ACHN (cell line): ENCODE measurements at regions not wholly inside any gene's neighbourhood (a gene's known extent, or its start where the extent isn't known, plus 50 kb on each side); places are given as distances from the start of the nearest gene placed in this dataset.

Experiments
- DNase-seq: peaks from one replicate; pipeline ENCODE4 v3.0.0-alpha.2; 2015
- in situ Hi-C: cut with HindIII; loops from 2 replicates; pipeline ENCODE4 v1.10.0; 2017; ENCODE audit warnings: low sequenced_read_pairs, low pct_ligation_motif_present, low pct_unique_long_range_greater_than_20kb

DNA sequence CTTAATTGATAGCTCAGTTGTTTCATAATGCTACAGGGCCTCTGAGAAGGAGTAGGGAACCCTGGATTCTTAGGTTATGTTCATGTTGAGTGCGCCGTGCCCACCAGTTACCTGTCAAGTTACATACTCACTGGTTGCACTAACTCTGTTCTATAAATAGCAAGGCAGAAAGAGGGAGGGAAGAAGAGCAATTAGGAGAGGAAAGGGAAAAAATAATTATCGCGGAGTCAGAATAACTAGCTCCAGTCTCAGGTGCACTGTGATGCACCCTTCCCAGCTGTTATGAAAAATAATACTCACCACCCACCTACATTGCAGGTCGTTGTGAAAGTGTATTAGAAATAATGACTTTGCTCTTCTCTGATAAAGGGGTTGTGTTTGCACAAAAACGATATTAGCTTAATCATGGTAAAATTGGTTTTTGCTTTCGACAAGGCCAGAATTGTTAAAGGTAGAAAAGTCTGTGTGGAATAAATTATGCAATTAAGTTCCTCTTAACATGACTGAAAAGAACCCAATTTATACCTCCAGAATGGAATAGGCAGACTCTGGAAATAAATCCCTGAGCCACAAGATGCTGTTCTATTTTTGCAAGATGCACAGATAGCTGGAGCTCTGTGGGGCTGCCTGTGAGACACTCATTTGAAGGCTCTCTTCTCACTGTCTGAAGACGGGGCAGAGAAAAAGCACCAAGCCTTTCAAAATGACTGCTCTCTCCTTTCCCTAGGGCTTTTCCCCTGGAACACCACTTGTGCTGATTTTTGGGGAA lies 137.6 kb upstream of the PITRM1 start:
- in situ Hi-C loops, result no loop called here

GRCh38 chr10:3306050-3306449 lies 133.5 kb upstream of the PITRM1 start:
- in situ Hi-C loops, result no loop called here

More for the DNA sequence above, 137.6 kb upstream of the PITRM1 start:
- no peak for DNase-seq

DNA sequence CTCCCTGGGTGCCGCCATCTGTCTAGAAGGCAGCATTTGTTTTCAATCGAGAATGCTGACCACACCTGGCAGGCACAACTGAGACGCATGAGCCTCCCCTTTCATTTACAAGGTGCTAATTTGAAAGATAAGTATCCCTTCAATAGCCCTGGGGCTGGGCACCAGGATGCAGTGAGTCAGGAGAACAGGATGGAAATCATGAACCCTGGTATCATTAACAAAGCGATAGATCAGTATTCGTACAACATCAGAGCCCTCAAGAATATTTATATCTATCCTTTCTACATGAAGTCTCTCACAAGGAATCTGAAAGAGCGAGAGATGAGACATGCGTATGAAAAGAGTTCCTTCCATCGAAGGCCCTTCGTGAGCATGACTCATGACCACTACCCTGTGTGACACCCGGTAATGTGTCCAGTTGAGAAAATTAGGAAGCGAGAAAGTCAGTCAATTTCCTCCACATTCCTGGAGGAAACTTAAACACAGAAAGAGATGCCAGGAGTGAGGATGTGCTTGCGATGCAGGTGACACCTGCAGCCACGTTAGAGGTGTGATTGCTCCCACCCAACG lies 123.1 kb upstream of the PITRM1 start:
- no peak for DNase-seq
- in situ Hi-C loops, result no loop called here

More at GRCh38 chr10:3306050-3306449, 133.5 kb upstream of the PITRM1 start:
- DNase-seq, result no peak

DNA sequence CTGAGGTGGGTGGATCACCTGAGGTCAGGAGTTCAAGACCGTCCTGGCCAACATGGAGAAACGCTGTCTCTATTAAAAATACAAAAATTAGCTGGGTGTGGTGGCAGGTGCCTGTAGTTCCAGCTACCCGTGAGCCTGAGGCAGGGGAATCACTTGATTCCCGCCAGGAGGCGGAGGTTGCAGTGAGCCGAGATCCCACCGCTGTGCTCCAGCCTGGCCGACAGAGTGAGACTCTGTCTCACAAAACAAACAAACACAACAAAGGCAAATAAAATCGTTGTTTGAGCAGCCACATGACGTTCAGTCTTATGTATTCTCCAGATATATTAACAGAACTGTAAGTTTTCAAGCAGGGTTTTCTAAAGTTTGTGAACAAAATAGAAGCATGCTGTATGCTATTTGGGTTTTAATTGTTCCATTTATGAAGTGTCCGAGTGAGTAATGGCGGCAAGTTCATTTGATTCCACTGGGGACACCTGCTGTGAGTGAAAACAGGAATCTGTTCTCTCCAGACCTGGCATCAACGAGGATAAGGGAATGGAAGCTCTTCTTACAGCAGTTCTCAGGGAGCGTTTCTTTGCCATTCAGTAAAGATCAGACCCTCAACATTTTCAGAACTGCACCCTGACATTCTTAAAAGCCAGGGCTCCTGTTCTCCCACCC lies 122.5 kb upstream of the PITRM1 start:
- no peak for DNase-seq
- in situ Hi-C loops, result no loop called here

GRCh38 chr10:3293581-3294431 lies 121.2 kb upstream of the PITRM1 start:
- in situ Hi-C loops, result no loop called here
- no peak for DNase-seq

GRCh38 chr10:3292636-3293035 lies 120.1 kb upstream of the PITRM1 start:
- no peak for DNase-seq
- in situ Hi-C loops, result no loop called here

DNA sequence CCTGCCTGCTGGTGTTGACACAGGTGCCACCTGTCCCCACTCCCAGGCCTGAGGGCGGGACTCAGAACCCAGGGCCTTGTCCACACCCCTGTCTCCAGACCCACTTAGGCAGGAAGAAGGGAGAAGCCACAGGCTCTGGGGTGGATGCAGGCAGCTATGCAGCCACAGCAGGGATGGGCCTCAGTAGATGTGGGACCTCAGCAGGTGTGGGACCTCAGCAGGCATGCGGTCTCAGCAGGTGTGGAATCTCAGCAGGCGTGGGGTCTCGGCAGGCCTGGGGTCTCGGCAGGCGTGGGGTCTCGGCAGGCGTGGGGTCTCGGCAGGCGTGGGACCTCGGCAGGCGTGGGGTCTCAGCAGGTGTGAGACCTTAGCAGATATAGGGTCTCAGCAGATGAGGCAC lies 118.0 kb upstream of the PITRM1 start:
- no peak for DNase-seq
- in situ Hi-C loops, result no loop called here

GRCh38 chr10:3287572-3288445 lies 115.2 kb upstream of the PITRM1 start:
- peak; percentile 19 for DNase-seq
- in situ Hi-C loops, result no loop called here

DNA sequence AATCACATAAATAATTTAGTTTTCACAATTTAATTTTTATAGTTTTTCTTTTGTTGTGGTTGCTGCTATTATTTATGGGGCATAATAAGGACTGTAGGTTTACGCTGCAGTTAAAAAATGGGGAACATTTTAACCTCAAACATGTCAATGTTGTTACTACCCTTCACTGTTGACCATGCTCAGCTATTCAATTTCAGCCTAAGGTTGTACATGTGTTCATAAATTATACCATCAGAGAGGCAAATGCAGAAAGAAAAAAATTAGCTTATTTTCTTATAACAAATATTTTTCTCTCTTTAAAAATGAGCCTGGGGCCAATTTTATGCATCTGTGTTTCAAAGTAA lies 110.1 kb upstream of the PITRM1 start:
- in situ Hi-C loops, result no loop called here
- DNase-seq, result no peak

DNA sequence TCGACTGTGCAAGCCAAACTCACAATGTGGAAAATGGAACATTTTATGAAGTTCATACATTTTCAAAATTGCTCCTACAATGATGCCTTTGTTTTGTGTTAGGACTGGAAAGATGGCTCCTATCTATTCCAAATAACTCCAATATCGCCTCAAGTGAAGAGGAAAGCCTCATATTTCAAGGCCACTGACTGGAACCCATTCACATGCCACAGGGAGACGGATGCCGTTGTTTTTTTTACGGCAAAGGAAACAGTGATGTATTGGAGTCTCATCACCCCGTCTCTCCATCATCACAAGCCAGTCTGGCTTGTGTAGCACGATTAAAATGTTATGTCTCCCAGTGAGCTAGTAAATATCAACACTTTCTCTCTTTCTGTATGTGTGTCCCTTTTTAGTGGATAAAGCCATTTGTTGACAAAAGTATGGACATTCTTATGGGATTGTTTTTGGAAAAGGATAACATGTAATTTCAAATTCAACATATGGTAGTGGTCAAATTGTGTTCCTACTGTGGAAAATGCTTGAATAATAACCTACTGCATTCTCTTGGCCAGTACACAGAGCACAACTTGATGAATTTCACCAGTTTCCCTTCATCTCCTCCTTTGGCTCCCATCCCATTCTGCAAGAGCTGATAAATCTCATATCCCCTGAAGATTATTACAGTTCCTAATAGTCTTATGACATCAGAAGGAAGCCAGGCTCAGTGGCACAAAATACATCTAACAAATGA lies 109.5 kb upstream of the PITRM1 start:
- in situ Hi-C loops, result no loop called here
- no peak for DNase-seq

- in situ Hi-C loops, result no loop called here
- no peak for DNase-seq
Measured at GRCh38 chr10:3278771-3279170, 106.2 kb upstream of the PITRM1 start.

DNA sequence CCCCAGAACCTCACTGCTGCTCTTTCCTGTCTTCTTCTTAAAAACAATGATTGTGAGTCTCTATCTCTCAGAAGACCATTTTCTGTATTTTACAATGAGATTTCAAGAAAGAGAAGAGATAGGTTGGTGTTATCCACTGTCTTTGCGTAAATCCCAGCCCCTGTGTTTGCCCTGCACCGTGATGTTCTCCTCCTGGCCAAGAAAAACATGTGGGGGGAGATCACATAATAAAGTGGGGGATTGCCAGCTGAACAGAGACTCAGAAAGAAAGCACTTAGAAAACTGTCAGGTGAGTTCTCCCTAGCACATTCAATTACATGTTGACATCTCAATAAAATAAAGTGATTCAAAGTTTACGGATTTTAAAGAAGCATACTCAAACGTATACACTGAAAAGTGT lies 105.0 kb upstream of the PITRM1 start:
- in situ Hi-C loops, result no loop called here
- DNase-seq, result no peak

DNA sequence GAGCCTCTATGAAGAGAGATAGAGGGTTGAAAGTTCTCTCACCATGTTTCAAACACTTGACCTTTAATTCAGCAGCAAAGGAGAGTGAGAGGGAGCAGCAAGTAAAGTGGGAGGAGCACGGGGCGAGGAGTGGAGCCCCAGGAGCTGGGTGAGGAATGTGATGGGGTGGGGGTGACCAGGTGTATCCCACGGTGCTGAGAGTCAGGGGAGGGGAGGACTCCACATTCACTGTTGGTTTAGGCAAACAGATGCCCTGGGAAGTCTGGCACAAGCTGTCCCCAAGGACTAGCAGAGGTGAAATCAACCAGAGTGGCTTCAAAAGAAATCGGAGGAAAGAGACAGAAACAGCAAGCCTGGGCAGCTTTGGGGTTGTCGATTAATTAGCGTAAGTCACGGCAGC lies 101.8 kb upstream of the PITRM1 start:
- no peak for DNase-seq
- in situ Hi-C loops, result no loop called here

DNA sequence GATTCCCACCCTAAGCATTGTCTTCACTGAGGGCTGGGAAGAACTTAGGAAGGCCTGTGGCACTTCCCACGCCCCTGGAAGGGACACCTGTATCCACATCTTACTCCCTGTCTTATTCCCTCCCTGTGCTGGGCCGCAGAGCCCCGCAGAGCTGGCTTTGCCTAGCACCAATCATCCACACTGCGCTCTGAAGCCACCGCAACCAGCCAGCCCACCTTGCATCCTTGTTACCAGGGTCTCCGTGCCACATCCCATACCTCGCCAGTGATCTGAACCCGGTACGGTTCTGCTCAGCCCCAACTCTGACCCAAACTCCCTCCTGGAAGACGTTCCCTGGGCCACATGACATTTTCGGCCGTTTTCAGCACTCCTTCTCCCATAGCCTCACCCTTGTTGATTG lies 101.4 kb upstream of the PITRM1 start:
- in situ Hi-C loops, result no loop called here
- no peak for DNase-seq

GRCh38 chr10:3272300-3272699 lies 99.7 kb upstream of the PITRM1 start:
- DNase-seq, result no peak
- in situ Hi-C loops, result no loop called here

DNA sequence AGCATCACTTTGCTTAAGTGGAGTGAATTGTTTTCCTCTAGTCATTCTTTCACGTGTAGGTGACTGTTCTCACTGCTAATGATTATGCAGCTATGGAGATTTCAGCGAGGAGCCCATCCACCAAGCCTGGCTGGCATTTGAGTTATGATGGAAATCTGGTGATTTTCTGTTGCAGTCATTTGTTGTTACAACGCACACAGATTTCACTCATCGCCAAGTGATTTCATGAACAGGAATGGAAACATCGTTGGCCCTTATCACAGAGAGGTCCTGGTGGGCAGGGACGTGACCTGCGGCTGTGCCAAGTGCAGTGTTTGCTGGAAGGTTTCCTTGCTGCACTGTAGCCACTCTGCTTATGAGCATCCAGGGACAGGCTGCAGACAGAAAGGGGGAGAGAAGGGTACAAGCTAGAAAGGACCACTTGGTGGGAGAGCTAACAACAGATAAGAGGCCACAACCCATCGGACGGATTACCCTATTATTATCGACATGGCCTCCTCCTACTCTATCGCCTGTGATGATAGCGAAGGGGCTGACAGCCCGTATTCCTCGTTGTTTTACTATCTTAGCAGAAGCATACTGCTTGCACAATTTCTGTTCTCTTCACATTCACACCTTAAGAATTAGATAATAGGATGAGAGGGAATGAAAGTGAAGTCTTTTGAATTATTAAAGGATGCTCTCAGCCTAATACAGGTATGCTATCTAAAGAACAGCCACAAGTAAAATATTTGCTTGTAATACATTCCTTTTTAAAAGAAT lies 99.0 kb upstream of the PITRM1 start:
- in situ Hi-C loops, result no loop called here

More for the DNA sequence above, 99.0 kb upstream of the PITRM1 start:
- no peak for DNase-seq
